ENCODE measurements at regions not wholly inside any gene's neighbourhood (a gene's known extent, or its start where the extent isn't known, plus 50 kb on each side); places are given as distances from the start of the nearest gene placed in this dataset.

GRCh38 chr10:35925493-35925892 is 283.4 kb upstream of the FZD8 start:
- Histone ChIP-seq H3K4me3 (replicated peaks in 1 of 4; ENCODE audit: control extremely low read depth in 1 of 4, insufficient read depth in 1 of 4, low read depth in 3 of 4, low read length in 4 of 4) (no peak overlapping the region), H3K4me2 (ENCODE audit: extremely low read depth, insufficient read depth, low read length) (no peak overlapping the region), H3K9ac (ENCODE audit: insufficient read depth, low read length) (no peak overlapping the region), H3K4me1 (ENCODE audit: control insufficient read depth, extremely low read depth, insufficient read depth, low read length) (no peaks in the 10 kb centered on the region), H2AFZ (ENCODE audit: low read length) (no peak overlapping the region), H3K36me3 (ENCODE audit: control insufficient read depth, insufficient read depth, low read length) (no peaks in the 10 kb centered on the region), H3K79me2 (ENCODE audit: control insufficient read depth, insufficient read depth, low read length) (no peaks in the 10 kb centered on the region), H3K9me3 (ENCODE audit: control insufficient read depth, insufficient read depth, low read depth, low read length) (no peaks in the 10 kb centered on the region), H3K27ac (ENCODE audit: insufficient read depth, low read length) (no peak overlapping the region), H3K27me3 (ENCODE audit: control insufficient read depth, insufficient read depth, low read length) (peaks cover 4% of the 10 kb centered on the region), H4K20me1 (ENCODE audit: control insufficient read depth, extremely low read depth, insufficient read depth, low read length) (no peaks in the 10 kb centered on the region)
- peak in 1 of 2 donors; percentile 25 for DNase-seq (ENCODE audit: low read depth in 2 of 2)
- TF ChIP-seq CTCF (conservative IDR thresholded peaks at IDR 0.05 in 1 of 2, IDR thresholded peaks at IDR 0.05 in 1 of 2; ENCODE audit: low read depth in 1 of 2, low read length in 2 of 2) = no peak
- no peak for TF ChIP-seq EZH2 (IDR thresholded peaks at IDR 0.05; ENCODE audit: low read length, missing control alignments)

GRCh38 chr10:35924759-35925158 is 282.7 kb upstream of the FZD8 start:
- no peaks in the 10 kb centered on the region for H3K36me3 ChIP-seq (ENCODE audit: control insufficient read depth, insufficient read depth, low read length)
- no peak overlapping the region for H2AFZ ChIP-seq (ENCODE audit: low read length)
- no peak overlapping the region for H3K4me2 ChIP-seq (ENCODE audit: extremely low read depth, insufficient read depth, low read length)
- no peaks in the 10 kb centered on the region for H3K9me3 ChIP-seq (ENCODE audit: control insufficient read depth, insufficient read depth, low read depth, low read length)
- H3K9ac ChIP-seq (ENCODE audit: insufficient read depth, low read length) = no peak overlapping the region
- TF ChIP-seq CTCF (conservative IDR thresholded peaks at IDR 0.05 in 1 of 2, IDR thresholded peaks at IDR 0.05 in 1 of 2; ENCODE audit: low read depth in 1 of 2, low read length in 2 of 2) (no peak), EZH2 (IDR thresholded peaks at IDR 0.05; ENCODE audit: low read length, missing control alignments) (no peak)
- no peak overlapping the region for H3K4me3 ChIP-seq (replicated peaks in 1 of 4; ENCODE audit: control extremely low read depth in 1 of 4, insufficient read depth in 1 of 4, low read depth in 3 of 4, low read length in 4 of 4)
- H3K79me2 ChIP-seq (ENCODE audit: control insufficient read depth, insufficient read depth, low read length) = no peaks in the 10 kb centered on the region
- H4K20me1 ChIP-seq (ENCODE audit: control insufficient read depth, extremely low read depth, insufficient read depth, low read length) = no peaks in the 10 kb centered on the region
- H3K4me1 ChIP-seq (ENCODE audit: control insufficient read depth, extremely low read depth, insufficient read depth, low read length) = no peaks in the 10 kb centered on the region
- peaks cover 4% of the 10 kb centered on the region for H3K27me3 ChIP-seq (ENCODE audit: control insufficient read depth, insufficient read depth, low read length)
- DNase-seq (ENCODE audit: low read depth in 2 of 2) = no peak
- no peak overlapping the region for H3K27ac ChIP-seq (ENCODE audit: insufficient read depth, low read length)

- no peak overlapping the region for H3K4me3 ChIP-seq (replicated peaks in 1 of 4; ENCODE audit: control extremely low read depth in 1 of 4, insufficient read depth in 1 of 4, low read depth in 3 of 4, low read length in 4 of 4)
- no peaks in the 10 kb centered on the region for H3K4me1 ChIP-seq (ENCODE audit: control insufficient read depth, extremely low read depth, insufficient read depth, low read length)
- H3K27me3 ChIP-seq (ENCODE audit: control insufficient read depth, insufficient read depth, low read length) = peaks cover 4% of the 10 kb centered on the region
- H2AFZ ChIP-seq (ENCODE audit: low read length) = no peak overlapping the region
- no peak for TF ChIP-seq CTCF (conservative IDR thresholded peaks at IDR 0.05 in 1 of 2, IDR thresholded peaks at IDR 0.05 in 1 of 2; ENCODE audit: low read depth in 1 of 2, low read length in 2 of 2)
- no peak for TF ChIP-seq EZH2 (IDR thresholded peaks at IDR 0.05; ENCODE audit: low read length, missing control alignments)
- no peak overlapping the region for H3K4me2 ChIP-seq (ENCODE audit: extremely low read depth, insufficient read depth, low read length)
- no peaks in the 10 kb centered on the region for H3K9me3 ChIP-seq (ENCODE audit: control insufficient read depth, insufficient read depth, low read depth, low read length)
- DNase-seq (ENCODE audit: low read depth in 2 of 2) = no peak
- H3K9ac ChIP-seq (ENCODE audit: insufficient read depth, low read length) = no peak overlapping the region
- H4K20me1 ChIP-seq (ENCODE audit: control insufficient read depth, extremely low read depth, insufficient read depth, low read length) = no peaks in the 10 kb centered on the region
- no peak overlapping the region for H3K27ac ChIP-seq (ENCODE audit: insufficient read depth, low read length)
- no peaks in the 10 kb centered on the region for H3K79me2 ChIP-seq (ENCODE audit: control insufficient read depth, insufficient read depth, low read length)
- no peaks in the 10 kb centered on the region for H3K36me3 ChIP-seq (ENCODE audit: control insufficient read depth, insufficient read depth, low read length)
Measured at GRCh38 chr10:35922876-35923600, 280.9 kb upstream of the FZD8 start.

Measured in fibroblast of lung (primary cell).